GM18498 (cell line): ENCODE measurements at regions not wholly inside any gene's neighbourhood (a gene's known extent, or its start where the extent isn't known, plus 50 kb on each side); places are given as distances from the start of the nearest gene placed in this dataset.
"Not testable (repeated sequence)": the region's sequence is repeated elsewhere in the genome, so short reads cannot be mapped to it uniquely, and the experiment has no call there.

ENCODE experiments used
- ATAC-seq: cut with Tn5 transposase; IDR thresholded peaks from one replicate; pipeline ENCODE4 v1.9.1; 2021; ENCODE audit warnings: mild to moderate bottlenecking, moderate library complexity; ENCODE audit not compliant: unreplicated experiment

DNA sequence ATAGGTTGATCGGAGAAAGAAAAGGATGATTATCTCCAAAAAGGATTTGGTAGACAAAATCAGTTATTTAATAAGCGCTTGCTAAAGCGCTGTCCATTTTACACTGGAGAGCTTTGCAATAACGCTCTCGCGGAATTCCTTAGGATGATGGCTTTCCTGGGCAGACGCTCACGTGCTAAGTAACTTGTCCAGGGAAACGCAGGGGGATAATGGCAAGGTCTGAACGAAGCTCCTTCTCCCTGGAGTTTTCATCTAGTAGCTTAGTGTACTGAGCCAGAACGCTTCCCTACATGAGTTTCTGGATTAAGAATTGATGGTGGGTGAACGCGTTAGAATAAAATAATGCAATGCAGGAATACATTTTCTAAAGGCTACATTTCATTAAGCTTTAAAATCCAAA is 739.5 kb upstream of the SALL3 start:
- no peak for ATAC-seq

DNA sequence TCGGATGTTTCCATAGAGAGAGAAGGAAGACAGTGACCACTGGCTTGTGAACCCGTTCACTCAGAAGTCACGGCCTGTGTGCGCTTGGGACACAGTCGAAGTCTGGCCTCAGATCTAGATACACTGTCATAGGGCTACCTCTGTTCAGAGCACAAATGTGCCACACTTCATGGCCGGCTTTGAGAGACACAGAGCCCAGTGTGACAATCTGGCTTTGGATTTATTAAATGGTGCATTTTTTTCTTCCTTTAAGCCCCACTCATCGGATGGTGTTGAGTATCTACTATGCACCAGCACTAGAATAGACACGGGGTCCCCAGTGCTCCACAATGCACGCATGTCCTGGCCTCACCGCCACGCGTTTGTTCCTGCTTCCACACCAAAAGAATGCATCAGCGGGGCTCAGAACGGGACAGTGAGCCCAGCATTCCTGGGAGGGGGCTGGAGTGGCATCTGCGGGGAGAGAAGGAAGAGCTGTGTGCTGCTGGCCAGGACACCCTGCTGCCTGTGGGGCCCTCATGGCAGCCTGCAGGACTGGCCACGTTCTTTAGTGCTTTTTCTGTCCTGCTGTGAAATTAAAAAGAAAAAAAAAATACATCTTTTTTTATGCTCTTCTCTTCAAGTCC is 738.9 kb upstream of the SALL3 start:
- no peak for ATAC-seq

GRCh38 chr18:78241535-78242253 is 737.9 kb upstream of the SALL3 start:
- no peak for ATAC-seq

GRCh38 chr18:78242254-78242643 is 737.4 kb upstream of the SALL3 start:
- no peak for ATAC-seq

- no peak for ATAC-seq
Observed at GRCh38 chr18:78242806-78243205, 736.8 kb upstream of the SALL3 start.

GRCh38 chr18:78244779-78245178 is 734.8 kb upstream of the SALL3 start:
- no peak for ATAC-seq

DNA sequence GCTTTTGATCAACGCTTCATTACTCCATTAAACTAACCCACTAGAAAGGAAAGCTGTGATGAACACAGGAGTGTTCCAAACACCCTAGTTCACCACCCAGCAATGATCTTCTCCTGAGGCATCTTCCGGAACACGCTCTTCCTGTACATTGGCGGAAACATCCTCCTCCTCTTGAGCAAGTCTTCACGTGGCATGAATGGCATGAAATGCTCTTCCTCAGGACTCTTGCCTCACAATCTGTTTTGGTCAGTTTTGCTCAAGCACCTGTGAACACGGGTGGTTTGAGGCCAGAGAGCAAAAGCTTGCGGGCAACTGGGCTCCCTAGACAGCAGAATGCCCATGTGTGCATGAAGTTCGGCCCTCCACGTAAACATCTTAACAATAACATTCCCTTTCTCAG is 734.2 kb upstream of the SALL3 start:
- ATAC-seq: no peak

DNA sequence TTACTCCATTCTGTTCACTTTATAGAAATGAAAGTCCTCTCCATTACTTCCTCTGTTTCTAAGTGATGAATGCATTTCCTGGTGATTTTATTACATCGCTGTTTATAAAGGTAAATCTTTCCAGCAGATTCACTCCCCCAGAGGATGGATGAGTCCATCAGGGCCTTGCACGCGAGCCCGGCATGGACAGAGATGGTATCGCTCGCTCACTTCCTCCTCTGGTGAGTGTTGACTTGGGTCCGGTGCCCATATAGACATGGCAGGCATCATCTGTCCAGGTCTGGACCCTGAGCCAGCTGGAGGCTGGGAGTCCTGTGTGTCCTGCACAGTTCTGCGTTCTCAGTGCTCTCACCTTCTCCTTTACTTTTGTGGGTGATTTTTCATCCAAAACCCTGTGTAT is 733.6 kb upstream of the SALL3 start:
- ATAC-seq: no peak

- ATAC-seq: no peak
Observed at GRCh38 chr18:78246588-78246987, 733.0 kb upstream of the SALL3 start.

DNA sequence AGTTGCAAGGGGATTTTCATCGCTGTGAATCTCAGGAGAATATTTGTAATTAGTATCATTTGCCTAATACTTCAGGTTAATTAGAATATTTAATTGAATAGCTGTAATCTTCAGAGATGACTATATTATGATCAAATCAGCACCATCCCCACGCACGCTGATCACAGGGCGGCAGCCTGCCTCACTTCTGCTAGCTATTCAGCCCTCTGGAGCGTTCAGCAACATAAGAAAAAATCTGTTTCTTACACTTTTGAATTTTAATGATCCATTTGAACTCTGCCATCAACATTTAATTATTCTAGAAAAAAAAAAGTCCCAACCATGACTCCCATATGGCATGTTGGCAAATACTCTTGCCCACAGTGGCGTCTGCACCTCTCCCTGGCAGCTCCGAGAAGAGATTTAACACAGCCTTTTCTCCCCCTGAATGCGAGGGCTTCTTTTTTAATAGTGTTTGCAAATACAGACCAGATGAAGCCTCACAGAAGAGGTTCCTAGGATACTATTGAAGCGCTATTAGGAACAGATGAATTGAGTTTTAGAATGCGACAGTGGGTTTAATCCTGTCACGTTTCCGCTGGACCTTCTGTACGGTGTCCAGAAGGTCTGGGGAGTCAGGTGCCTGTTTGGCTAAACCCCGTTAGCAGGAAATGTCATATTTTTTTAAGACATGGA is 731.9 kb upstream of the SALL3 start:
- no peak for ATAC-seq

GRCh38 chr18:78255013-78255412 is 724.6 kb upstream of the SALL3 start:
- no peak for ATAC-seq

DNA sequence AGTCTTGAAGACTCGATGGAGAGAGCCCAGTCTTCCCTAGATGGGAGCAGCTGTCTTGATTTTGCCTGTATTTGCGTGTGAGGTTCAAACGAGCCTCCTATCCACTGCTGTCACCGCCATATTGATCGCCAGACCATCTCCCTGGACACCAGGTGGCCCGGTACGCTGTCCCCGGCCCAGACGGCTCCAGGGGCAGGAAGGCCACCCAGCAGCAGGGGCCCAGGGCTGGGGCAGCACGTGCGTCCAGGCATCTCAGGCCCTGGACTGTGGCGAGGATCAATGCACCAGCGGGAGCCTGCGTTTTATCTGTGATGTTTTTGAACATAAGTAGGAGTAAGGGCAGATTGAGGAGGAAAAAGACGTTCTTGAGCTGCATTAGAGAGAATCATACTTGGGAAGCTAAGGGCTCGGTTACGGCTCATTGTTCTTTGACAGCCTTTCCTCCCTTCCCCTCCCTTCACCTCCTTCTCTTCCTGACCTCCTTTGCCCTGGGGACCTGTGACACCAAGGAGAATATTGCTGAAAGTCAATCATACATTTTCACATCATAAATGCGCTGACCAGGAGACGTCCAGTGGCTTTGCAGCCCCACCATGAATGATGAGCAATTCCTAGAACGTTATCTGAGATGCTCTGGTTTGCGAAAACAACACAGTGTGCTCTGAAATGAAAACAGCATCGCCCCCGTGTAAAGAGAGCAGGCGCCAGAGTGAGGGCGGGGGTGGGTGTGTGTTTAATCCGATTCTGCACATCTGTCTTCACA is 711.2 kb upstream of the SALL3 start:
- ATAC-seq: no peak

DNA sequence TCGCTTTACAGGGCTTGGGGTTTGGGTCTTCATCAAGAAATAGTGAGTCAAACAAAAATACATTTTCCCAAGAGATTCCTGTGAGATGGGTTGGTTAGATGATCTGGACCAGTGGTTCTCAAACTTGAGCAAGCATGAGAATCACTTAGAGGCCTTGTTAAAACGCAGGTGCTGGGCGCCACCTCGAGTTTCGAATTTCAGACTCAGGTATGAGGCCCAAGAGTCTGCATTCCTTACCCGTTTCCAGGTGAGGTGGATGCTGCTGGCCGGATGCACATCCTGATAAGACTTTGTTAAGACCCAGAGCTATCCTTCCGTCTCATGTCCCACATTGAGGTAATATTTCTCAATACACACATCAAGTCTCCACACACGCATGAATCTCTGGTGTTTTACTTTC is 707.8 kb upstream of the SALL3 start:
- ATAC-seq: no peak

- ATAC-seq: no peak
Observed at GRCh38 chr18:78273876-78274275, 705.7 kb upstream of the SALL3 start.

GRCh38 chr18:78283425-78283824 is 696.2 kb upstream of the SALL3 start:
- not testable (repeated sequence) for ATAC-seq

DNA sequence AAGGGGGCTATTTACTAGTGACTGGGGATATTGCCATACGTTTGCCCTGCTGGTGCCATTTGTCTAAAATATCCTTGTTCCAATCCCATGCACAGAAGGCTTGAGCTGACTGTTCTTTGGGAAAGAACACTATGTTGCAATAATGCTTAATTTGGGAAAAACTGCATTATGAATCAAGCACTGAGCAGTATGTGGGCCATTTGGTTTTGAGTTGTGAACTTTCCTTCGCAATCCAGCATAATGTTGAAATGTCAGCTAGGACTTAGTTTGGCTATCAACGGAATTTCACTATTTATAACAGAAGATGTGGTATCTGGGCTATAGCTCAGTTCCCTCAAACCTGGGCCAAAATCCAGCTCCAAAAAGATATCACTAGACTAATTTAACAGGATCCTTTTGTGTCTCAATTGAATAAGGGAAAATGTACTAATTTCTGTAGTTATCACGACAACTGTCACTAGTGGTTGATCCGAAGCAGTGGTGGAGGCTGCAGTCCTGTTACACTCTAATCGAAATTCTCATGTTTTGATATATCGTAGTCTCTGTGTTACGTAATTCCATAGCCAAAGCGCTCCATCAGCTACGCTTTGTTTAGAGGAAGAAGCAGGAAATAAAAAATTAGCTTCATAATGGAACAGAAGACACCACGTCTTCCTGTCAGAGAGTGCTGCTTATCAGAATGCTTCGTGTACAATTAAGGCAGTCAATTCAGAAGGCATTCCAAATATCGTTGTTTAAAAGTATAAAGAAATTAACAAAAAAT is 686.8 kb upstream of the SALL3 start:
- no peak for ATAC-seq

GRCh38 chr18:78293540-78293939 is 686.1 kb upstream of the SALL3 start:
- no peak for ATAC-seq

- no peak for ATAC-seq
Observed at GRCh38 chr18:78293940-78294541, 685.6 kb upstream of the SALL3 start.

GRCh38 chr18:78295262-78295661 is 684.4 kb upstream of the SALL3 start:
- ATAC-seq: no peak

GRCh38 chr18:78296166-78296565 is 683.5 kb upstream of the SALL3 start:
- ATAC-seq: no peak
